ENCODE measurements at regions not wholly inside any gene's neighbourhood (a gene's known extent, or its start where the extent isn't known, plus 50 kb on each side); places are given as distances from the start of the nearest gene placed in this dataset.
"Not testable (repeated sequence)": the region's sequence is repeated elsewhere in the genome, so short reads cannot be mapped to it uniquely, and the experiment has no call there.

DNA sequence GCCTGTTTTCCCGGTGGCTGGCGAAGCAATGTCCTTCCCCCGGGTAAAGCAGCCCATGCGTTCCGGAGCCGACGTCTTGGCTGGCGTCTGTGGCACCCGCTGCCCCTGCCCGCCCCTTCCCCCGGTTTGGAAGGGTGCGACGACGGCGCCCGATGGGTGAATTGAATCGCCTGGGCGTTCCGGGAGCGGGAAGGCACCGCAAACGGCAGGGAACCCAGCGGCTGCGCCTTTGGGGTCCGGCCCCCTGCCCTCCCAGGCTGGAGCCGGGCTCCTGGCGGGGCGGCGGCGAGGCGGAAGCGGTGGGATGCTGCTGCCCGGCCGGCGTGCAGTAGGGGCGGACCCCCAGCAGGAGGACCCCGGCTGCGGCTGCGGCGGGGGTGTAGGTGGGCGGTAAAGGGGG is 123.6 kb upstream of the RHOU start:
- H3K27me3 ChIP-seq: not testable (repeated sequence)

DNA sequence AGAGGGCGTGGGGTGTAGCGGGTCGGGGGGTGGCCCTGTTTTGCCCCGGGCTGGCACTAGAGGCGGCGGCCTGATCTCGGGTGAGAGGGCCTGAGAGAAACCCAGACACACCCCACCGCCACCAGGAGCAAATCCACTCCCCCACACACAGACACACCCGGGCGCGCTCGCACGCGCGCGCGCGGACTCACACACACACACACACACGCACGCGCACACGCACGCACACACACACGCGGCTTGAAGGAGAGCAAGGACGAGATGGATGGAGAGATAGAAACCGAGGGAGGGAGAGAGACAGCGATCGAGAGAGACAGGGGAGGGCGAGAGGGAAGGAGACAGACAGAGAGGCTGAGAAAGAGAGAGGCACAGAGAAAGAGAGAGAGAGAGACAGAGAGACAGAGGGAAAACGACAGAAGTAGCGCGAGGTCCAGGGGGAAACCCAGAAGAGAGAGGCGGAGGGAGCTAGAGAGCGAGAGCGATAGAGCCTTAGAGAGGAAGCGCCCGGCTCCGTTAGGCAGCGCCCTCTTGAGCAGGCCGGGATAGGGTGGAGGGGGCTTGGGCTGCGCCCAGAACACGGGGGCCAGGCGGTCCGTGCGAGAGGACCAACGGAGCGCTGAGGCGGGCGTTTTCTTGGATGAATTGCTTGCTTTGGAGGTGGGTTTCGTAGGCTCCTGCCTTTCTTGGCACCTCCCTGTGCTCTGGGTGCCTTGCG is 113.1 kb upstream of the RHOU start:
- H3K4me3 ChIP-seq: peak overlapping the region in 1 of 4 donors; percentile 39
- 81% methylated on average over 23 of the region's 52 CpGs for WGBS
- H3K4me1 ChIP-seq; intact Hi-C loops (cut with DNase I); H3K36me3 ChIP-seq; H3K9me3 ChIP-seq; H3K27me3 ChIP-seq; DNase-seq (ENCODE audit: extremely low spot score); H3K27ac ChIP-seq (replicated peaks in 1 of 4): not testable (repeated sequence)

More for the DNA sequence above, 123.6 kb upstream of the RHOU start:
- WGBS: no CpG with 5 or more reads among the region's 41 CpGs
- H3K27ac ChIP-seq (replicated peaks in 1 of 4); H3K36me3 ChIP-seq; H3K4me3 ChIP-seq; DNase-seq (ENCODE audit: extremely low spot score); intact Hi-C loops (cut with DNase I); H3K4me1 ChIP-seq; H3K9me3 ChIP-seq: not testable (repeated sequence)

DNA sequence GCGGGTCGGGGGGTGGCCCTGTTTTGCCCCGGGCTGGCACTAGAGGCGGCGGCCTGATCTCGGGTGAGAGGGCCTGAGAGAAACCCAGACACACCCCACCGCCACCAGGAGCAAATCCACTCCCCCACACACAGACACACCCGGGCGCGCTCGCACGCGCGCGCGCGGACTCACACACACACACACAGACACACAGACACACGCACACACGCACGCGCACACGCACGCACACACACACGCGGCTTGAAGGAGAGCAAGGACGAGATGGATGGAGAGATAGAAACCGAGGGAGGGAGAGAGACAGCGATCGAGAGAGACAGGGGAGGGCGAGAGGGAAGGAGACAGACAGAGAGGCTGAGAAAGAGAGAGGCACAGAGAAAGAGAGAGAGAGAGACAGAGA is 108.8 kb upstream of the RHOU start:
- H3K36me3 ChIP-seq; H3K27me3 ChIP-seq; intact Hi-C loops (cut with DNase I); H3K4me1 ChIP-seq; H3K9me3 ChIP-seq; DNase-seq (ENCODE audit: extremely low spot score); H3K27ac ChIP-seq (replicated peaks in 1 of 4); H3K4me3 ChIP-seq: not testable (repeated sequence)
- WGBS: no CpG with 5 or more reads among the region's 30 CpGs

DNA sequence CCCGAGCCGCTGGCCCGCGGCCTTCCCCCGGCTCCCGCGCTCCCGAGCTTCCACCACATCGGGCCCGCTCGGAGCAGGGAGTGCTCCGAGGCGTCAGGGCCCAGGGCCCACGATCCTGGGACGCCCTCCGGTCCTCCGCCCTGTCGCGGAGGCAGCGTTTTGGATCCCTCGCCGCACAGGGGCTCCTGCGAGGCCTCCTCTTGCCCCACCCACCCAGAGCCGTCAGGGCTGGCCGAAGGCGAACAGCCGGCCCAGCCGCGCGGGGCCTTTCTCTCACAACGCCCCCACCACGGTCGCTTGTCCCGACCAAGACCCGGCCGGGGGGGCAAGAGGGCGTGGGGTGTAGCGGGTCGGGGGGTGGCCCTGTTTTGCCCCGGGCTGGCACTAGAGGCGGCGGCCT is 102.4 kb upstream of the RHOU start:
- intact Hi-C loops (cut with DNase I); H3K4me1 ChIP-seq; H3K27me3 ChIP-seq; H3K27ac ChIP-seq (replicated peaks in 1 of 4); H3K9me3 ChIP-seq; H3K36me3 ChIP-seq; DNase-seq (ENCODE audit: extremely low spot score): not testable (repeated sequence)
- H3K4me3 ChIP-seq: peak overlapping the region in 2 of 4 donors; percentile 31 to 43
- WGBS: 32% methylated on average over 10 of the region's 42 CpGs

DNA sequence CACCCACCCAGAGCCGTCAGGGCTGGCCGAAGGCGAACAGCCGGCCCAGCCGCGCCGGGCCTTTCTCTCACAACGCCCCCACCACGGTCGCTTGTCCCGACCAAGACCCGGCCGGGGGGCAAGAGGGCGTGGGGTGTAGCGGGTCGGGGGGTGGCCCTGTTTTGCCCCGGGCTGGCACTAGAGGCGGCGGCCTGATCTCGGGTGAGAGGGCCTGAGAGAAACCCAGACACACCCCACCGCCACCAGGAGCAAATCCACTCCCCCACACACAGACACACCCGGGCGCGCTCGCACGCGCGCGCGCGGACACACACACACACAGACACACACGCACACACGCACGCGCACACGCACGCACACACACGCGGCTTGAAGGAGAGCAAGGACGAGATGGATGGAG is 100.0 kb upstream of the RHOU start:
- H3K9me3 ChIP-seq; H3K27me3 ChIP-seq; intact Hi-C loops (cut with DNase I); H3K36me3 ChIP-seq; H3K4me1 ChIP-seq: not testable (repeated sequence)
- Histone ChIP-seq H3K27ac (replicated peaks in 1 of 4) (peak overlapping the region in 2 of 4 donors; percentile 2 to 42), H3K4me3 (peak overlapping the region; percentile 38 to 56 (median 46))
- DNase-seq (ENCODE audit: extremely low spot score): peak; percentile 84
- 0% methylated on average over 3 of the region's 40 CpGs for WGBS

DNA sequence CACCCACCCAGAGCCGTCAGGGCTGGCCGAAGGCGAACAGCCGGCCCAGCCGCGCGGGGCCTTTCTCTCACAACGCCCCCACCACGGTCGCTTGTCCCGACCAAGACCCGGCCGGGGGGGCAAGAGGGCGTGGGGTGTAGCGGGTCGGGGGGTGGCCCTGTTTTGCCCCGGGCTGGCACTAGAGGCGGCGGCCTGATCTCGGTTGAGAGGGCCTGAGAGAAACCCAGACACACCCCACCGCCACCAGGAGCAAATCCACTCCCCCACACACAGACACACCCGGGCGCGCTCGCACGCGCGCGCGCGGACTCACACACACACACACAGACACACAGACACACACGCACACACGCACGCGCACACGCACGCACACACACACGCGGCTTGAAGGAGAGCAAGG is 97.8 kb upstream of the RHOU start:
- H3K36me3 ChIP-seq; H3K27me3 ChIP-seq; H3K27ac ChIP-seq (replicated peaks in 1 of 4); H3K4me1 ChIP-seq; intact Hi-C loops (cut with DNase I); H3K9me3 ChIP-seq; DNase-seq (ENCODE audit: extremely low spot score): not testable (repeated sequence)
- no CpG with 5 or more reads among the region's 39 CpGs for WGBS
- peak overlapping the region in 3 of 4 donors; percentile 43 to 54 (median 47) for H3K4me3 ChIP-seq

DNA sequence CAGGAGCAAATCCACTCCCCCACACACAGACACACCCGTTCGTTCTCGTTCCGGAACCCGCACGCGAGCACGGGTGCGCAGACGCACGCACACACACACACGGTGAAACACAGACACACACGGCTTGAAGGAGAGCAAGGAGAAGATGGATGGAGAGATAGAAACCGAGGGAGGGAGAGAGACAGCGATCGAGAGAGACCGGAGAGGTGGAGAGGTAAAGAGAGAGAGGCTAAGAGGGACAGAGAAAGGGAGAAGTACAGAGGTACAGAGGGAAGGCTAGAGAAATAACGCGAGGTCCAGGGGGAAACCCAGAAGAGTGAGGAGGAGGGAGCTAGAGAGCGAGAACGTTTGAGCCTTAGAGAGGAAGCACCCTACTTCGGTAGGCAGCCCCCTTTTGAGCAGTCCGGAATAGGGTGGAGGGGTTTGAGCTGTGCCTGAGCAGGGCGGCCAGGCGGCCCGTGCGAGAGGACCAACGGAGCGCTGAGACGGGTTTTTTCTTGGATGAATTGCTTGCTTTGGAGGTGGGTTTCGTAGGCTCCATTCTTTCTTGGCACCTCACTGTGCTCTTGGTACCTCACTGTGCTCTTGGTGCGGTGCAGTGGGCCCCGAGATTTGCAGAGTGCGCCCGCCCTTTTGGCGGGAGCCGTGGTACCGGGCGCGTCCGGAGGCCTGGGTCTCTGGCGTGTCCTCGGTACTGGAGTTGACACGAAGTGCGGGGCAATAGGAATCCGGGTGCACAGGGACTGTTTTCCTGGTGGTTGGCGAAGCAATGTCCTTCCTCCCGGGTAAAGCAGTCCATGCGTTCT is 88.4 kb upstream of the RHOU start:
- 2% methylated on average over 47 of the region's 49 CpGs for WGBS

More for the DNA sequence above, 88.4 kb upstream of the RHOU start:
- peaks cover 9 to 55% (median 52%) of the 10 kb centered on the region in 4 donors for H3K27me3 ChIP-seq
- peak; percentile 88 for DNase-seq (ENCODE audit: extremely low spot score)
- H3K4me3 ChIP-seq: peak overlapping the region; percentile 41 to 58 (median 42)
- intact Hi-C loops (cut with DNase I): no loop called here
- peaks cover 20 to 24% (median 20%) of the 10 kb centered on the region in 4 donors for H3K4me1 ChIP-seq
- no peaks in the 10 kb centered on the region for H3K9me3 ChIP-seq
- H3K27ac ChIP-seq (replicated peaks in 1 of 4): no peak overlapping the region
- no peak for TF ChIP-seq EP300 (IDR thresholded peaks at IDR 0.05)
- no peak for TF ChIP-seq POLR2A (IDR thresholded peaks at IDR 0.05; ENCODE audit: low read depth)
- no peak for TF ChIP-seq POLR2AphosphoS5 (IDR thresholded peaks at IDR 0.05)
- TF ChIP-seq, protein P1, sequence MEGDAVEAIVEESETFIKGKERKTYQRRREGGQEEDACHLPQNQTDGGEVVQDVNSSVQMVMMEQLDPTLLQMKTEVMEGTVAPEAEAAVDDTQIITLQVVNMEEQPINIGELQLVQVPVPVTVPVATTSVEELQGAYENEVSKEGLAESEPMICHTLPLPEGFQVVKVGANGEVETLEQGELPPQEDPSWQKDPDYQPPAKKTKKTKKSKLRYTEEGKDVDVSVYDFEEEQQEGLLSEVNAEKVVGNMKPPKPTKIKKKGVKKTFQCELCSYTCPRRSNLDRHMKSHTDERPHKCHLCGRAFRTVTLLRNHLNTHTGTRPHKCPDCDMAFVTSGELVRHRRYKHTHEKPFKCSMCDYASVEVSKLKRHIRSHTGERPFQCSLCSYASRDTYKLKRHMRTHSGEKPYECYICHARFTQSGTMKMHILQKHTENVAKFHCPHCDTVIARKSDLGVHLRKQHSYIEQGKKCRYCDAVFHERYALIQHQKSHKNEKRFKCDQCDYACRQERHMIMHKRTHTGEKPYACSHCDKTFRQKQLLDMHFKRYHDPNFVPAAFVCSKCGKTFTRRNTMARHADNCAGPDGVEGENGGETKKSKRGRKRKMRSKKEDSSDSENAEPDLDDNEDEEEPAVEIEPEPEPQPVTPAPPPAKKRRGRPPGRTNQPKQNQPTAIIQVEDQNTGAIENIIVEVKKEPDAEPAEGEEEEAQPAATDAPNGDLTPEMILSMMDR (IDR thresholded peaks at IDR 0.05): no peak
- H3K36me3 ChIP-seq: no peaks in the 10 kb centered on the region
